ACC112 (cell line): ENCODE measurements at regions not wholly inside any gene's neighbourhood (a gene's known extent, or its start where the extent isn't known, plus 50 kb on each side); places are given as distances from the start of the nearest gene placed in this dataset.

Source experiments
- H2AFZ ChIP-seq: fragments of 200-600 bp; sonication (generic); one replicate; pipeline ENCODE4 v1.6.0; 2017; ENCODE audit warnings: antibody characterized with exemption, low read length; ENCODE audit not compliant: unreplicated experiment
- H3K27ac ChIP-seq: fragments of 200-600 bp; sonication (generic); 2 replicates; pipeline ENCODE4 v1.5.1; 2014; ENCODE audit warnings: low read depth, mild to moderate bottlenecking, antibody characterized with exemption, low read length, moderate library complexity
- H3K27me3 ChIP-seq: fragments of 200-600 bp; sonication (generic); 2 replicates; pipeline ENCODE4 v1.6.1; 2014; ENCODE audit warnings: mild to moderate bottlenecking, antibody characterized with exemption, low read length, moderate library complexity, mixed read lengths; ENCODE audit not compliant: insufficient read depth
- H3K36me3 ChIP-seq: fragments of 200-600 bp; sonication (generic); 2 replicates; pipeline ENCODE4 v1.6.1; 2016; ENCODE audit warnings: mild to moderate bottlenecking, antibody characterized with exemption, low read length, moderate library complexity, mixed read lengths; ENCODE audit not compliant: insufficient read depth
- H3K4me1 ChIP-seq: fragments of 200-600 bp; sonication (generic); one replicate; pipeline ENCODE4 v1.6.1; 2016; ENCODE audit warnings: low read length, mixed read lengths; ENCODE audit not compliant: insufficient read depth, unreplicated experiment, control insufficient read depth
- H3K4me3 ChIP-seq: fragments of 200-600 bp; sonication (generic); 2 replicates; pipeline ENCODE4 v1.5.1; 2014; ENCODE audit warnings: mild to moderate bottlenecking, low read depth, low read length
- H3K79me2 ChIP-seq: fragments of 200-600 bp; sonication (generic); one replicate; pipeline ENCODE4 v1.6.0; 2016; ENCODE audit warnings: low read length; ENCODE audit not compliant: control insufficient read depth, unreplicated experiment, insufficient read depth

GRCh38 chr2:52539026-52539970, 1228.3 kb upstream of the CHAC2 start:
- no peaks in the 10 kb centered on the region for H3K36me3 ChIP-seq
- no peak overlapping the region for H2AFZ ChIP-seq
- H3K4me3 ChIP-seq: no peak overlapping the region
- no peaks in the 10 kb centered on the region for H3K4me1 ChIP-seq
- no peaks in the 10 kb centered on the region for H3K79me2 ChIP-seq
- H3K27ac ChIP-seq: no peak overlapping the region
- H3K27me3 ChIP-seq: no peaks in the 10 kb centered on the region

GRCh38 chr2:52537588-52537987, 1230.0 kb upstream of the CHAC2 start:
- no peak overlapping the region for H3K27ac ChIP-seq
- H3K36me3 ChIP-seq: no peaks in the 10 kb centered on the region
- H3K4me3 ChIP-seq: no peak overlapping the region
- H3K4me1 ChIP-seq: no peaks in the 10 kb centered on the region
- H3K79me2 ChIP-seq: no peaks in the 10 kb centered on the region
- H3K27me3 ChIP-seq: no peaks in the 10 kb centered on the region
- no peak overlapping the region for H2AFZ ChIP-seq

DNA sequence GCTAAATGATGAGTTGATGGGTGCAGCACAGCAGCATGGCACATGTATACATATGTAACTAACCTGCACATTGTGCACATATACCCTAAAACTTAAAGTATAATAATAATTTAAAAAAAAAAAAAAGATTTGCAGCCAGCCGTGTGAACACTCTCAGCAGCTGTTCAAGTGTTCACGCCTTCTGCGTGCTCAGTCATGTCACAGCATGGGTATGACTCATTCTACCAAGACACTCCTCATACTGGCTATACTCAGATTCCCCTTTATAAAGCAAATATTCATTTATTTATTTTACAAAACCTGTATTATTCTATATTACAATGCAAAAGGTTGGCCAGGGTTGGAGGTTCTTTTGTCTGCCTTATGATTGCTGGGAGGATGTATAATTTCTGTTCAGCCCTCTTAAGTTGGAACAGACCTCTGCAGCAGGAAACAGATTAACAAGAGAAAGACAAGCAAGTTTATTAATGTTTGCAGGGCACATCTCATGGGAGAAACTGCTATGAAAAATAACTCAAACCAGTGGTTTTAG, 1230.6 kb upstream of the CHAC2 start:
- Histone ChIP-seq H3K27me3 (no peaks in the 10 kb centered on the region), H3K79me2 (no peaks in the 10 kb centered on the region), H3K27ac (no peak overlapping the region), H2AFZ (no peak overlapping the region), H3K4me3 (no peak overlapping the region), H3K4me1 (no peaks in the 10 kb centered on the region), H3K36me3 (no peaks in the 10 kb centered on the region)

- no peak overlapping the region for H2AFZ ChIP-seq
- no peaks in the 10 kb centered on the region for H3K4me1 ChIP-seq
- H3K79me2 ChIP-seq: no peaks in the 10 kb centered on the region
- H3K4me3 ChIP-seq: no peak overlapping the region
- H3K36me3 ChIP-seq: no peaks in the 10 kb centered on the region
- no peaks in the 10 kb centered on the region for H3K27me3 ChIP-seq
- H3K27ac ChIP-seq: no peak overlapping the region
These were observed 1234.6 kb upstream of the CHAC2 start for GRCh38 chr2:52532956-52533355.

DNA sequence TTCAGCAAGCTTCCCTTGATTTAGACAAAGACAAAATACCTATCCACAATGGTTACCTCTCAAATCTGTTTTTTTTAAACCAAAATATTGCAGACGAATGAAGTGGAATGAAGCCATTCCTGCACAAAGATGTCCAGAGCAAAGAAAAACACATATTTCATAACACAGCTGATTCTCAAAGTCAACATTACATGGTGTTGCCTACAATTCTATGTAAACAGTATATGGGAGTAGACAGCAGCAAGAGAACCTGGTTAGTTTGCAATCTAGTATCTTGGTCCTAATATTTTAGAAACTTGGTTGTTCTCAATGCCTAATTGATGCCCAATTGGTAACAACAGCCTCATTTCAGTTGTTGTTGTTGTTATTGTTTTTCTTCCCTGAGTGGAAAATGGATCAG, 1240.9 kb upstream of the CHAC2 start:
- Histone ChIP-seq H3K27me3 (no peaks in the 10 kb centered on the region), H3K27ac (no peak overlapping the region), H3K4me3 (no peak overlapping the region), H3K4me1 (no peaks in the 10 kb centered on the region), H3K36me3 (no peaks in the 10 kb centered on the region), H3K79me2 (no peaks in the 10 kb centered on the region), H2AFZ (no peak overlapping the region)

- peaks cover 10% of the 10 kb centered on the region for H3K4me1 ChIP-seq
- H3K36me3 ChIP-seq: no peaks in the 10 kb centered on the region
- H3K27me3 ChIP-seq: no peaks in the 10 kb centered on the region
- no peak overlapping the region for H2AFZ ChIP-seq
- no peak overlapping the region for H3K27ac ChIP-seq
- no peaks in the 10 kb centered on the region for H3K79me2 ChIP-seq
- no peak overlapping the region for H3K4me3 ChIP-seq
These were observed 1247.0 kb upstream of the CHAC2 start for GRCh38 chr2:52520644-52521043.

- Histone ChIP-seq H3K27me3 (no peaks in the 10 kb centered on the region), H3K36me3 (no peaks in the 10 kb centered on the region), H3K4me3 (no peak overlapping the region), H2AFZ (peak overlapping the region; percentile 22), H3K4me1 (peaks cover 10% of the 10 kb centered on the region), H3K79me2 (no peaks in the 10 kb centered on the region), H3K27ac (no peak overlapping the region)
These were observed 1248.9 kb upstream of the CHAC2 start for GRCh38 chr2:52518678-52519077.

DNA sequence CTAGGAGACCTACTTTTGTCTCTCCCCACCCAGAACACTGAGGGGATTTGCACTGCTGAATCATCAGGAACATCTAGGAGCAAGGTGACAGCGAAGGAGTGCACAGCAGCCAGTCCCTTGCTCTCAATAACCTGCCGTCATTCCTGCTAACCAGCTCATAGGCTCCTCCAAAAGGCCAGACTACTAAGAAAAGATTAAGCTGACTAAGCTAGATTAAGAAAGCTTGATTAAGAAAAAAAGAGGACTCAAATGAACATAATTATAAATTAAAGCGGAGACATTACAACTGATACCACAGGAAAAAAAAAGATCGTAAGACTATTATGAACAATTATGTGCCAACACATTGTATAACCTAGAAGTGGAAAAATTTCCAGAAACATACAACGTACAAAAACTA, 1254.8 kb upstream of the CHAC2 start:
- H3K79me2 ChIP-seq: no peaks in the 10 kb centered on the region
- H3K4me3 ChIP-seq: no peak overlapping the region
- no peaks in the 10 kb centered on the region for H3K4me1 ChIP-seq
- H3K36me3 ChIP-seq: no peaks in the 10 kb centered on the region
- H2AFZ ChIP-seq: no peak overlapping the region
- H3K27ac ChIP-seq: no peak overlapping the region
- no peaks in the 10 kb centered on the region for H3K27me3 ChIP-seq

- H3K4me3 ChIP-seq: no peak overlapping the region
- H3K36me3 ChIP-seq: no peaks in the 10 kb centered on the region
- no peak overlapping the region for H3K27ac ChIP-seq
- no peak overlapping the region for H2AFZ ChIP-seq
- H3K4me1 ChIP-seq: no peaks in the 10 kb centered on the region
- H3K27me3 ChIP-seq: no peaks in the 10 kb centered on the region
- H3K79me2 ChIP-seq: no peaks in the 10 kb centered on the region
These were observed 1257.2 kb upstream of the CHAC2 start for GRCh38 chr2:52510432-52510831.

GRCh38 chr2:52502476-52502860, 1265.1 kb upstream of the CHAC2 start:
- no peak overlapping the region for H3K27ac ChIP-seq
- H3K79me2 ChIP-seq: no peaks in the 10 kb centered on the region
- no peaks in the 10 kb centered on the region for H3K36me3 ChIP-seq
- H2AFZ ChIP-seq: no peak overlapping the region
- no peaks in the 10 kb centered on the region for H3K27me3 ChIP-seq
- H3K4me1 ChIP-seq: no peaks in the 10 kb centered on the region
- H3K4me3 ChIP-seq: no peak overlapping the region
